NCI-H82 treated with DMSO at 0.1 percent for 48 hours (cell line): ENCODE measurements at regions not wholly inside any gene's neighbourhood (a gene's known extent, or its start where the extent isn't known, plus 50 kb on each side); places are given as distances from the start of the nearest gene placed in this dataset.

Experiments
- DNase-seq: peaks from one replicate; lab custom pipeline; 2025; ENCODE audit not compliant: unreplicated experiment; lab: John Stamatoyannopoulos, UW

DNA sequence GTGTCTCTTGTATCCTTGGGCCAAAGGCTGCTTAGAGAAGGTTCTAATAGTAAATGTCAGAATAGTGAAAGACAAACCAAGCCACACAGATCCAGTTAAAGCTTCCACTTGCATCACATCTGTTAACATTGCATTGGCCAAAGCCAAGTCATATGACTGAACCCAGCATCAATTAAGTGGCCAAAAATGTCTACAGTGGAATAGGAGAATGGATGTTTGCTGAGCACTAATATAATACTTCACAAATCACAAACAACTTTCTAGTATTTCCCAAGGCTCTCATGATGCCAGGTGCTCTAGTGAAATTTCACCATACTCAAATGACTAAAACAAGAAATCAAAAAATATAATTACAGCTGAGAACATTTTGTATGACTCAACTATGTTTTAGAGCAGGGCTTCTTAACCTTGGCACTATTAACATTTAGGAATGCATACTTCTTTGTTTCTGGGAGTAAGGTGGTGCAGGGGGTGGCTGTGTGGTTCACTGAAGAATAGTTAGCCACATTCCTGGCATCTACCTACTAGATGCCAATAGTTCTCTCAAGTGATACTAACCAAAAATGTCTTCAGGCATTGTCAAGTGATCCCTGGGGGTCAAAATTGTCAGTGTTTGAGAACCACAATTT, 148.0 kb upstream of the SPTLC3 start:
- DNase-seq = no peak

DNA sequence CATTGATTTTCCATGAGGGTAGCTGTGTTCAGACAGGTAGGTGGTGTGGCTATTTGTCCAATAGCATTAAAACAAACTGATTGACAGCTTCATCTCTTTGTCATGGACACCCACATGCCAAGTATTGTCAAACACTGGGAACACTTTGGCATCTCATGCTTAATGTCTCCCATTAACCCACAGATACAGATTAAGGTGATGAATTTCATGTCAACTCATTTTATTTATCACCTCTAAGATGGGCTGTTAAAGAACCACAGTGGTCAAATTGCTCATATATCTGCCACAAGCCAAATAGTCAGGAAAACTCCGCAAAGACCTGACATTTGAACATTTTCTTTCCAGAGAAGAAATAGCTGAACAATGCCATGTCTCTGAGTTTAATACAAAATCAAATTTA, 139.1 kb upstream of the SPTLC3 start:
- DNase-seq = no peak

DNA sequence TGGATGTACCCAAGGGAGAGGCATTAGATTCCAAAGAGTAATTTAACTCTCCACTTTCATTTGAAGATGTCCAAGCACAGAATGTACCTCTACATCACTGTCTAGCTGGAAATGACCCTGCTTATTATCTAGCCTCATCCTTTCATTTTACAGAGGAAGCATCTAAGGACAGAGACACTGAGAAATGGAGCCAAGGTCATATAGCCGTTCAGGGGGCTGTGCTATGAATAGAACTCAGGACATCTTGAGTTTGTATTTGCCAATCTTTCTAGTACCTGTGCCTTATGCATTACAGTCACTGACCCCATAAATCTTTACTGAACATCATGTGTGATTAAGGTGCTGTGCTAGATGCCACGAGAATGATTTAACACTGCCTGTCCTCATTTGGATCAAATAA, 138.2 kb upstream of the SPTLC3 start:
- DNase-seq = no peak

DNA sequence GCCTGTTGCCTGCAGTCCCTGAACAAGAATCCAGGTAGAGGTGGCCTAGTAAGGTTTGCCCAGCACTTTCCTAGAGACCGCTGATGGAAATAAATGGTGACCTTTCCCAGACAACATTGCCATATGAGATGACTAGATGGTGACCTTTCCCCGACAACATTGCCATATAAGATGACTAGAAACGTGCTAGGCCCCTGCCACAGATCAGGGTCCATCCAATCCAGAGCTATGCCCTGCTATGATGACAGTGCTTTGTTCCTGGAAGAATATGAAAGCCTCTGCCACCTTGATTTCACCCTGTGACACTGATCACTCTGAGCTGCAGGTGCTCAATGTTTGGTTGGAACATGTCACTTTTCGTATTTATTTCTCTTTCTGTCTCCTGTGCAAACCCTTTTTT, 133.8 kb upstream of the SPTLC3 start:
- no peak for DNase-seq

DNA sequence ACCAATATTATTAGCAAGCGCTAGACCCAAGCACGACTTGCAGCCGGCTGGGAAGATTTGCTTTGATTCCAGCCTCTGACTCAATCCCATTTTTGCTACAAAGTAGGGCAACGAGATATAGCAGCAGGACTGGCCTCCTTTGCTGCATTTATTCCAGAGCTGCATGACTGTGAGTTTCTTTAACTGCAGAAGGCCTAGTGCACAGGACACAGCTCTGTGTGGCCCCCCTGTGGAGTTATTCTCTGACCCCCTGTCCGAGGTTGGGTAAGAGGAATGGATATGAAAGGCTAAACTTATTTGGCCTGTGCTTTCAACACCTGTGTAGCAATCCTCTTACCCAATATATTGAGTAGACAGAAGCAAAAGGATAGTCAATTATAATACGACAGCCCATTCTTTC, 133.3 kb upstream of the SPTLC3 start:
- peak; percentile 29 for DNase-seq

DNA sequence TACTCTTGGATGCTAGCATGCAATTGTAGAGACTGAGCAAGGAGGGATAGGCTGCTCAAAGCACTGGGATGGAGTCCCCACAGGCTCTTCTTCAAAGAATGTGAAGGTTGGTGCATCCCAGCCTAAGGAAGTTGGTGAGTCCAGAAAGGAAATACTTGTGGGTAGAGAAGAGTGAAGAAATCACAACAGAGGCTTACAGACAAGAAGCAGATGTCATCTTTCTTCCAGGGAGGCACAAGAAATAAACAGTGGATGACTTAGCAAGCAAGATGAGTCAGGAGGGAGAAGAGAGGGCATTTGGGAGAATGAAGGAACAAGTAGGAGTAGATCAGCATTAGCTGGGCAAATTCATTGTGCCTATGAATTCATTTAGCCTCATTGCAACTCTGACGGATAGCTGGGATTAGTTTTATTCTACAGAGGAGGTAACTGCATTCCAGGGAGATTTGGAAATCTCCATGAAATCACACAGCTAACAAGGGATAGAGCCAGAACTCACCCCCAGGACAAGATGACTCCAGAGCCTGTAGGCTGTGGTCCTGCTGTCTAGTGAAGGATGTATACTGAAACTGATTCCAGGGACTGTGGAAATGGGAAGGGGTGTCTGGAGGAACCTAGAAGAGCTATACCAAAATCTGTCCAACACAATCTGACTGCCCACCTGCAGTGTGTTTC, 125.8 kb upstream of the SPTLC3 start:
- peak; percentile 31 for DNase-seq

DNA sequence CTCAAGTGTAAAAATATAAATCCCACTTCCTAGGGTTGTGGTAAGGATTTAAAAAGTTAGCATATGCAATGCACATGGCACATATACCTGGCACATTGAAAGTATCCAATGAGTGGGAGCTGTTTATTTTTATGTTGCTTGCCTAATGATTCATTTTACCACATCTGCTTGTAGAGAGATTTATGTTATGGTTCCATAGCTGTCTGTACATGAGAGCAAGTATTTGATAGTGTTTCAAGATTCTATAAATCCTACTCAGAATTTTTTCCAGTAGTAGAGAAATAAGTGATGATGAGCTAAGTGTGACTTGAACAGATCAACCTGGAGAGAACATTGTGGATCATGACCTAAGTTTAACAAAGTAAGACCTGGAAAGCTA, 125.3 kb upstream of the SPTLC3 start:
- no peak for DNase-seq

DNA sequence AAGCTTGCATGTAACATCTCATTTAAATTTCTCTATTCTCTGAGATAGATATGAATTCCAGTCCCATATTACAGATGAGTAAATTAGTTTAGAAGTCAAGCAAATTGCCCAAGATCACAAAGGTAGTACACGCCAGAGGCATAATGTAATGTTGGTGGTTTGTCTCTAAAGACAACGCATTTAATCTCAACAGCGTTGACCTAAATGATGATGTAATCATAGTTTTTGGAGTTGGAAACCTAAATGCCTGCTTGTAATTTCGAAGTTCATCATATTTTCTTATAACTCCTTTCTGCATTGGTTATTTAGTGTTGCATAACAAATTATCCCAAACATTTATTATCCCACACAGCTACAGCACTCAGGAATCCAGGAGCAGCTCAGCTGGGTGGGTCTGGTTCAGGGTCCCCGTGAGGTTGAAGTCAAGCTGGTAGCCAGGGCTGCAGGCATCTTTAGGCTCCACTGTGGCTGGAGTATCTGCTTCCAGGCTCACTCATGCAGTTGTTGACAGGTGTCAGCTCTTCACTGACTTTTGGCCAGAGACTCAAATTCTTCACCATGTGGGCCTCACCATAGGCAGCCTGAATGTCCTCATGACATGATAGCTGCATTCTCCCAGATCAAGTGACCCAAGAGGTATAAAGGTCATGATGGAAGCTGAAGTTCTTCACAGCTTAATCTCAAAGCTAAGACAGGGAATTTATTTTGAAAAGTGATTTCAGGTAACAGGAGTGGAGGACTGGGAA, 122.0 kb upstream of the SPTLC3 start:
- no peak for DNase-seq

DNA sequence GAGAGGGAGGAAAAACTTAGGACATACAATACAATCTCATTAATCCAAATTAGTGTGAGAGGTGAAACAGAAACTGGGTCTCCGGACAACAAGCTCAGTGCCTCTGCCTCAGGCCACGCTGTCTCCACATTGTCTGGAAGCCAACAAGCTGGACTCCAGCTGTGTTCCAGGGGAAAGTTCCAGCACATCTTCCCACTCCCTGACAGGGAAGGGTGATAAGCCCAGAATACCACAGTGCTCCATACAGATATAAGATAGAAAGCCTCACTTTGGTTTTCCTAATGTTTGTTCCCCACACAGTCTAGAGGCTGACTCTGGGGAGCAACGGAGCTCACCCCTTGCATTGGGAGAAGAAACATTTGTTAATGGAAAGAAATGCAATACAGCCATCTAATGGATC, 117.1 kb upstream of the SPTLC3 start:
- DNase-seq = no peak

DNA sequence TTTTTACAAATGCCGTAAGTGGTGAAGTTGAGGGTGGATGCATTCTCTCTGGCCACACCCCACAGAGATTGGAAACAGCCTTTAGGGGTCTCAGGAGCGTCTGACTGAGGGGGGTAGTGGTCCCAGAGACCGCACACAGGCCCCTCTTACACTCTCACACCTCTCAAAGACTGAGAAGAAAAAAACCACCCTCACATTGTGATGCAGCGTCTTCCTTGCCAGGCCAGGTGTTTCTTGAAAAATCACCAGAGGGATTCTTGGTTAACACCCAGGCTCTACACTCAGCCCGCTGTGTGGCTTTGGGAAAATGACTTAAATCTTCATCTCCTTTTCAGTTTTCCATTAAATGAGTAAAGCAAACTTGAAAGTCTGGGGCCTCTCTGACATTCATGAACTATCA, 115.8 kb upstream of the SPTLC3 start:
- no peak for DNase-seq

DNA sequence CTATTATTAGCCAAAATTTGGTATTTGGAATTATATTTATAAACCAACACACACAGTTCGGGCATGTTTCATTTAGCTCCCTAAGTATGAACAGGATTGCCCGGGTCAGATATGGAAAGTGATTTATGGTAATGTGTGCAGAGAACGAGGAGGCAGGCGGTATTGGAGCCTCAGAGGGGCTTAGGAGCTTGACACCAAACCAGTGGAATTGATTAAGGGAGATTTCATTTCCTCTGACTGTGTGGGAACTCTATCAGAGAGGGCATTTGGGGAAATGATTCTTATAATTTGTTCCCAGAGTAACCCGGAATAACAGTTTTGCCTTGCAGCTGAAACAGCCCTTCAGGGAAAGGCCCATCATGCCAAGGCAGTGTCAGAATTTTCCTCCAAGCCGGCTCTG, 115.1 kb upstream of the SPTLC3 start:
- DNase-seq = no peak

DNA sequence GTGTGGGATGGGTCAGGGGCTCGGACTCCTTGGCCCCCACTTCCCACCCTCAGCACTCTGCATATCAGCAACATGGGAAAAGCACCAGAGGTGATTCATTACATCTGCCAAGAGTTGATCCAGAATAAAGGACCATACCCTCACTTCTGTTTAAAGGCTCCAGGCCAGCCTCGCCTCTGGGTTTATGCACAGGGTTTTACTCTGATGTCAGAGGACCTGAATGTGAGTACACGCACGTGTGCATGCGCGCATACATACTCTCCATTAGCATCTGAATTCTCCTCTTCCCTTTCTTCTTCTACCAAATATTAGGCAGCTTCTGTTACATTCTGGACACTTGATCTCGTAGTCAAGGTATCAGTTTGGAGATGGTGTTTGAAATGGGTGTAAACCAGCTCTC, 114.7 kb upstream of the SPTLC3 start:
- no peak for DNase-seq

DNA sequence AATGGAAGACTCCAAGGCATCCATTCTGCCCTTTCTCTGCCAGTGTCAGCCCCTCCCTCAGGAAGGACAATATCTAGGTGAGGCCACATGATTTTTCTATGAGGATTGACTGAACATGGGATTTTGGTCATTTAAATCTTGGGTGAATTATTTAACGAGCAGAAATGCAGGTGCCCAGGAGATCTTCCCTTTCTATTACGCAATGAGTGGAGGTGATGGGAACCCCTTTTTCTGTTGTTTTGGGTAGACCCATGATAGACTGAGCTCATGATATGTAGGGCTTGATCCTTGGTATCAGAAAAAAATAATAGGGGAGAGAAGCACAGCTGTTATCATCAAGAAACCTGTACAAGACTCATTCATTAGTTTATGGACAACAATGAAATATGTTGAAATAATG, 112.6 kb upstream of the SPTLC3 start:
- no peak for DNase-seq

DNA sequence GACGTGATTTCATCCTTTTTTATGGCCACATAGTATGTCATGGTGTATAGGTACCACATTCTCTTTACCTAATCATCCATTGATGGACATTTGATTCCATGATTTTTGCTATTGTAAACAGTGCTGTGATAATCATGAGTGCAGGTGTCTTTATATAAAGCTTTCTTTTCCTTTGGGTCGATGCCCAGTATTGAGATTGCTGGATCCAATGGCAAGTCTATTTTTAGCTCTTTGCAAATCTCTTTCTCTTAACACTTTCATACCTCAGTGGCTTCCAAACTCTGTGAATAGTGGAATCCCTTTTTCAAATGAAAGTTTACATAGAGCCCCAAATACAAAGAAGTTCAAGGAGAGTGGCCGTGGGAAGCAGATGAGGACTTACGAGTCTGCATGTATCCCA, 105.8 kb upstream of the SPTLC3 start:
- DNase-seq = no peak

DNA sequence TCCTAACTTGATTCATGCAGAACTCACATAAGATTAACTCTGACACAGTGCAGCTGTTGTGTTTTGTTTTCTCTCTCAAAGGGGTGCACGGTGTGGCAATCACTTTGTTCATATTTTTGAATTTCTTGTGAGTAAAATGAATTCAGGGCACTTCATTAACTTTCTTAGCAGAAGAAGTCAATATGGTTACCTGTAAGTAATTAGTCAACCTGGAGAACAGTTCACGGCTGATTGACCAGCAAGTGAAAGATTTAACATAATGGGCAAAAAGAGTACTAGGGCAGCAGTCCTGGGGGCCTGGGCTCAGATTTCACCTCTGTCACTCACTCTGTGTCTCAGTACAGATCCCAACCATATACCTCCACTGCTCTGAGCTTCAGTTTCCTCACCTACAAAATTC, 102.4 kb upstream of the SPTLC3 start:
- no peak for DNase-seq

DNA sequence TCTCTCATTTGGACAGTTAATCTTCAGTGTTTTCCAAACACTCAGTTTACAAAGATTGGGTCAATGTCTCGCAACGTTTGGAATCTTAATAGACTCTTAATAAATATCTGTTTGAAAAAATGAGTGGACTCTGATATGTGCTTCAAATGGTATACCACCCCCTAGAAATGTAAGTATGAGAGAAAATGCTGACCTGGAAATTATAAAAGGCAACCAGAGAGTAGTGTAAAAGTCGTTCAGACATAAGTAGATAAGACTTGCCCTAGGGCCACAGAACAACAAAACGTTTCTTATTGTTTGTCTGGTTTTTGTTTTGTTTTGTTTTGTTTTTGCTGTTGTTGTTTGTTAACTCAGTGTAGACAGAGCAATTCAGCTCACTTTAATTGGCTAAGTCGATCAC, 97.4 kb upstream of the SPTLC3 start:
- no peak for DNase-seq

DNA sequence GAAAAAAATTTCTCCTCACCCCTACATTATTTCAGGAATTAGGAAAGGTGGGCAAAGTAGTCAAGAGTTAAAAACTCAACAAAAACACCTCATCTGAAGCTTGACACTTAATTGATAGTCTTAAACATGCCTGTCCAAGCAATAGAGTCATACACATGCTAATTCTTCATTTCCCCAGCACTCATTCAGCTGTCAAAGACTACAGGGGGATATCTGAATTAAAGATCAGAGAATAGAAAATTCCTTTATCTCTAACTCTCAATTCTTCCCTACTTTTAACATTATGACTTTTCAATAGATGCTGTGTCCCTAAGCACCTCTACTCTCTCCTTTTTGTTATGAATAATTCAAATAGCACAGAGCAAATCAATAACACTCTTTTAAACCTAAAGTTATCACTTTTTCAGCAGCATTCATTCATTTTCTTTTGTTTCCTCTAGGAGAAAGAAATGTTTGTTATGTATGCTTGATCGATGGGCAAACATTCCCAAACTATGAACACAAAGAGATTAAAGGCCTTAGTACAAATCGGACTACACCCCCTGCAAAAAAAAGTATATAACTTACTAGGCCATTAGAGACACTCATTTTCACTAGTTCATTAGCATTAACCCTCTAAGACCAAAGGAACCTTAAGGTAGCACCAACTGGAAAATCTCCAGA, 94.9 kb upstream of the SPTLC3 start:
- DNase-seq = no peak

DNA sequence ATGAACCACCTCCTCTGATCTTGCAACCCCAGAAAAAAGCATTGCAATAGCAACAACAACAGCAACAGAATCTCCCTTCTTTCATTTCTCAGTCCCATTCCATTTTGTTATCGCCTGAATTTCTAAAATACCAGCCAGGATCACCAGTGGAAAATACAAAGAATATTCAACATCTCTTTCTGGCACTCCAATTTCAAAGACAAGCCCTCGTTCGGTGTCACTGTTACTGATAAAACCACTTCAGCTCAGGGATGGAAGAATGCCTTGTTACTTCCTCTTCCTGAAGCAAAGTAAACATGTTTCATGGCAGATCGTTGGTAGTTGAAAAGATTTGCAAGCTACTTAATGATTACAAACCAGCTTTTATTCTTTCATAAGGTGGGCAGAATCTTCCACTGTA, 94.0 kb upstream of the SPTLC3 start:
- DNase-seq = no peak

DNA sequence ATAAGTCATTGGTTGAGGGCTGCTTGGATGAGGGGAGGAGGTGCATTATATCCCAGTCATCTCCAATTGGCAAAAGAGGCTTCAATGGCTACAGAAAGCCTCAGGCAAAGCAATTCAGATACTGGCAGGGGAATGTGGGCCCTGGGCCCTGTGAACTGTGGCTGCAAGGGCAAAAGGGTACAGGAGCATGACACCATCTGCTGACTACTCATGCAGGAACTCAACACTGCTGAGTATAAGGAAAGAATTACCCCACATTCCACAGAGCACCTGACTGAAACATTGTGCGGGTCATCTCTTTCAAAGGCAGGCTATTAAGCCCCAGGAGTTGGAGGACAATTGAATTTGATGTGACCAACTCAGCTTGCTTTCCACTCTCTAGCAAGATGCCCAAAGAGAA, 92.1 kb upstream of the SPTLC3 start:
- no peak for DNase-seq

DNA sequence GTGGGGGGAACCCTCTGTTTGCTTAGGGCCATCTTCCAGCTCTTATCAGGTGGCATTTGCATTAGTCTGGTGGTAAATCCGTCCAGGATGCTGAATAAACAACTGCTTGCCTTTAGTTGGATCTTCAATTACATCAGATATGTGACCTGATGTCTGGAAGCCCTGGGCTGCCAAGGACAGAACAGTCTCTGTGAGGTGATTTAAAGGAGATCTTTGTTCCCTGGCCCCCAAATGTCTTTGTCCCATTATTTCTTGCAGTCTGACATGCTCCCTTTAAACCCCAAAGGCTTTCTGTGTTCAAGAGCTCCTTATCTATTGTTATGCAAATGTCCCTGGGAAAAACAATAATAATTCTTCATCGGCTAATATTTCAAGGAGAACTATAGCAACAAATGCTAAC, 84.6 kb upstream of the SPTLC3 start:
- DNase-seq = no peak

DNA sequence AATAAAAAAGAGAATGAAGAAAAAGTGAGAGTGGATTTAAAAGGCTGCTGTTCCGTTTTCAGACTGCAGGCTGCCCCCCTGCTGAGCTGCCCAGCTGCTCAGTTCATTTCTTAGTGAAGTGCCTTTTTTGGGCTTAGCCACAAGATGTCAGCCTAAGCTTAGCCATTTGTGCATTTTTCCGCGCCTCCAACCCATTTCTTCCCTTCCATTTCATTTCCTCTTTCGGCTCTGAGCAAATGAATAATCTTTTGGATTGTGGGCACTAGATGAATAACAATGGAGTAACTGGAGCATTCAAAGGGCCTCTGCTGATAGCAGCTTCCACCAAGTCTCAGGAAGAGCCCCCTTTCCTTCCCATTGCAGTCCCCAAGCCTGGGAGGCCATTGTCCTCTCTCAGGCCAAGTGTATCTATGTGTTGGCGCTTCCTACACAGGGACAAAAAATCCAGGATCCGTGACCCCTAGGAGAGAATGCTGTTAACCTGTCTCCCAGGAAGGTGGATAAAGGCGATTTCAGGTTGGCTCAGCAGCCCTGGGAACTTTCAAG, 83.5 kb upstream of the SPTLC3 start:
- DNase-seq = peak; percentile 64
